DND-41 (cell line): ENCODE measurements at regions not wholly inside any gene's neighbourhood (a gene's known extent, or its start where the extent isn't known, plus 50 kb on each side); places are given as distances from the start of the nearest gene placed in this dataset.

Experiments used
- CTCF ChIP-seq: IDR thresholded peaks from 2 replicates; pipeline ENCODE4 v1.5.1; 2012; ENCODE audit warnings: borderline replicate concordance, low read length, moderate library complexity, mild to moderate bottlenecking; ENCODE audit not compliant: poor library complexity, severe bottlenecking; ENCODE audit errors: extremely low read depth
- EZH2 ChIP-seq: IDR thresholded peaks from 3 replicates; pipeline ENCODE4 v1.6.1; 2012; ENCODE audit warnings: borderline replicate concordance, low read depth, mild to moderate bottlenecking, moderate library complexity, low read length, inconsistent platforms; ENCODE audit not compliant: severe bottlenecking

- TF ChIP-seq CTCF (no peak), EZH2 (no peak)
Observed at GRCh38 chrX:76802708-76803107, 375.2 kb downstream of the MAGEE1 start.
